DMS 273 treated with DMSO at 0.1 percent for 48 hours (cell line): ENCODE measurements at regions not wholly inside any gene's neighbourhood (a gene's known extent, or its start where the extent isn't known, plus 50 kb on each side); places are given as distances from the start of the nearest gene placed in this dataset.

Experiments
- DNase-seq: peaks from one replicate; lab custom pipeline; 2025; lab: John Stamatoyannopoulos, UW

DNA sequence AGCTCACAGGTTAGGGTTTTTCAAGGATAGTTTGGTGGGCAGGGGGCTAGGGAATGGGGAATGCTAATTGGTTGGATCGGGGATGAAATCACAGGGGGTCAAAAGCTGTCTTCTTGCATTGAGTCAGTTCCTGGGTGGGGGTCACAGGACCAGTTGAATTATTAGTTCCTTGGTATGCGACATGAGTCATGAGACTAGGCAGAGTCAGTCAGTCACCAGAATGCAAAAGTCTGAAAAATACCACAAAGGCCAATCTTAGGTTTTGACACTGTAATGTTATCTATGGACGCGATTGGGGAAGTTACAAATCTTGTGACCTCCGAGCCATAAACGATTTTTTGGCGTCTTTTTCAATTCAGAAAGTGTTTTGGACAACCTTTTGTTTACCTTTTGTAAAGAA is 101.2 kb downstream of the ZNF519 start:
- DNase-seq = no peak

DNA sequence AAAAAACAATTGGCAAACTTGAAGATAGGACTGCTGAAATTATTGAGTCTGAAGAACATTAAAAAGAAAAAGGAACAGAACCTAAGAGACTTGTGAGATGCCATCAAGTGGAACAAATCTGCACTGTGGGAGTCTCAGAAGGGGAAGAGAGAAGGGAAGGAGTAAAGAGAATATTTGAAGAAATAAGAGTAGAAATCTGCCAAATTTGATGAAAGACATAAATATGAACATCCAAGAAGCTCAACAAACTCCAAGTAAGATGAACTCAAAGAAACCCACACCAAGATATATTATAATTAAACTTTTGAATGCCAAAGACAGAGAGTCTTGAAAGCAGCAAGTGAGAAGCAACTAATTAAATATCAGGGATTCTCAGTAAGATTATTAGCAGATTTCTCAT is 102.7 kb downstream of the ZNF519 start:
- no peak for DNase-seq

DNA sequence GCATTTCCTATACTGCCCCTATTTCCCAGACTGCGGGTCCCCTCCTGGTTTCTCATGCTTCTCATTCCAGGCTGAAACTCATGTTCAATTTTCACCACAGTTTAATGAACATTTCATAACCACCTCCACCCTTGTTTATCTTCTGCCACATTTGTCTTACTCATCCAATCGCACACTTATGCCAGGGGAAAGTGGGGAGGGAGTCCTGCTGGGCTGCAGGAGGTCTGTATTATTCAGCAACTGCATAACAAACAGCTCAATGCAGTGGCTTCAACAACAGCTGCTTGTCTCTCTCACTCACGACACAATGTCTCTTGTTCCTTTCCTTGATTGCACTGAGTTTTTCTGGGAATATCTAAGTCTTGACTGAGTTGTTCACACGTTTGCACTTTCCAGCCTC is 106.0 kb downstream of the ZNF519 start:
- no peak for DNase-seq

DNA sequence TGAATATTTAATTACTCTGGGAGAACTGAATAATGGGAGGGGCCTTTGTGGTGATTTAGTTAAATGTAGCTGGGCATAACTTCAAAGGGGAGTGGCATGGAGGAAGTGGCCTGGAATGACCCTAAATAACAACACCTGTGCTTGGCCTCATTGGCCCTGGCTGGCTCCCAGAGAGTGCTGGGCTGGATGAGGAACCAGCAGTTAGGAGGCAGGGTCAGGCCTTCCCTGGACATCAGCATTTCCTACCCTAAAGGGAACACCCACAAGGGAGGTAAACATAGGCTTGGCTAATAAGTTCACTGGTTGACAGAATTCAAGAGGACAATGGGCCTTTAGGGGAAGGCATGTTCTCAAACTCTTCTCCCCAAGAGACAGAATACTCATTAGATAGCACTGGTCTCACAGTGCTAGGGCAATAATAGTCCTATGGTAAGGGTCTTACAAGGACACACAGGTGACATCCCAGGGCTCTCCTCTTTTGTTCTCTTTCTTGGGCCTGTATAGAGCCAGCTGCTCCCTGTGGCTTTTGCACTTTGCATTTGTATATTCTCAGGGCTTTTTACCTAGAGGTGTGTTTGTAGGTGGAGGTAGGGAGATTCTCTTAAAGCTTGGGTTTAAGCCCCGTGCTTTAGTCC is 106.8 kb downstream of the ZNF519 start:
- DNase-seq = no peak

DNA sequence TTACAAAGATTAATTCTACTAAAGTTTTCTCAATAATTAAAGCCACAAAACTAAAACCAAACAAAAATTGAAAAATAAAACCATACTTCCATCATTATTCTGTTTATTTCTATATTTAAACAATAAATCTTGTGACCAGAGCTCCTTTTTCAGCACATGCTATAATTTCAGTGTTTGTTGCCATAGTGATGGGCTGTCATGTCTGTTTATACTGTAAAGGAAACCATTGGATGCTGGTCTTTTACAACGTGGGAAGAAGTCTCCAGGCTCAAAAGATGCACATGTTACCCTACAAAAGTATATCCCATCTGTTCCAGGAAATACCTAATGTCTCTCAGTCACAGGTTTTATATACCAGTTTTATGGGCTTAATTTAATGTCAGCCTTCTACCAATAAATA is 100.1 kb upstream of the MC2R start:
- no peak for DNase-seq

DNA sequence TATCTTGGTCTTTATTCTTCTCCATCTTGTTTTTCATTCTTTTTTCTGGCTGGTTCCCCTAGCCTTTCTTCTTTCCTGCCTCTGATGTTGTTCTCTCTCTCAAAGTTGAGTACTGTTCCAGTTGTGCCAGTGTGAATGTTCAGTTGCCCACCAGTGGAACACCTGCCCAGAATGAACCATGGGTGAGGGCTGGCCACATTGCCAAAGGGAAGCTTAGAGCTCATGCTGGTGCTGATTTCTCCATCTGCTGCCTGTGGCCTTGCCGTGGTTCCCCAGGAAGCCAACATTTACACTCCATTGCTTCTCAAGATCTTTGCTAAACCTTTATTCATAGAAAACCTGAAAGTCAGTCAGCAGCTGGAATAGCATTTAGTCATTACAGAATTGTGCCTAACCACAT is 99.1 kb upstream of the MC2R start:
- no peak for DNase-seq

DNA sequence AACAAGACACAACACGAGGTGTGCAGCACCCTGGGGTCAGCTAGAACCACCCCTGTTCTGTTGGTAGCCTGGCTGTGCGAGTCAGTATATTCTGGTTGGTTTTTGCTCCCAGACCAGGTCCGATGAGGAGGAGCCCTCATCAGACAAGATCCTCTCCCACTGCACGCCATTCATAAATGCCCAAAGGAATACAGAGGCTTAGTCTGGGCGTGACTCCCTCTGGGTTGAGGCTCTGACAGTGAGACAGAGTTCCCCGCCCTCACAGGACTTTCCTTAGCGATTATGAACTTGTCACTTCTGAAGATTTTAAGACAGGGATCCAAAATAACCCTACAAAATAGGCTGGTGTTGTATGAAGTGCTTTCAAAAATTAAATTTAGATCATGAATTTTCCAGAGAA is 85.5 kb upstream of the MC2R start:
- no peak for DNase-seq

DNA sequence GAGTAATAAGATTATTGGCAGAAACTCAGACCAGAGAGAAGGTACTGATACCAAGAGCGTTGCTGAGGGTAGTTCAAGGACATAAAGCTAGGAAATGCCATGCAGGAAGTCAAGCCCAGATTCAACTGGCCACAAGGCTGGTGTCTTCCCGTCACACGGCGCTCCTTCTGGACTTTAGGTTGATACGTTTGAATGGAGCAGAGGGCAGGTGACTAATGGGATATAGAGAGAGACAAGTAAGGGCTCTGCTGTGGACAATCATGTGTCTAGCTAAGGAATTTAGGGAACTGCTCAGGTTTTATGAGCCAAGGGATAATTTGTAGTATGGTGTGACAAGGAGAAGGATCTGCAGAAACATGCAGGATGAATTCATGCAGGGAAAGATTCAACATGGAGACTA is 83.9 kb upstream of the MC2R start:
- no peak for DNase-seq

DNA sequence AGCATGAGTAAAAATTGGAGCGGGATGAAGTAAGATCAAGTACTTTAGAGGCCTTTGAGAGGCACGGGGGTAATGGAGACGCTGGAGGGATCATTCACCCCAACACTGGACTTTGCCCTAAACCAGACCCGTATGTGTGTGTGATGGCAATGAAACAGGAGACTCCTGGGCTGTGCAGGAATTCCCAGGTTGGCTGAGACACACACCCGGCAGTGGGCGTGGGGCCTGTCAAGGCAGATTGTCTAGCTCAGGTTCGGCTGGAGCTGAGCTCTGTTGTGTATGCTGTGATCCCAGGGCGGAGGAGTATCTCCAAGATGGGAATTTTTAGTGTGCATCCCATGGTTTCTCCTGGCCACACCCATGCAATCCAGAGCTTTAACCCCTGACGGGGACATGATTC is 83.2 kb upstream of the MC2R start:
- no peak for DNase-seq

DNA sequence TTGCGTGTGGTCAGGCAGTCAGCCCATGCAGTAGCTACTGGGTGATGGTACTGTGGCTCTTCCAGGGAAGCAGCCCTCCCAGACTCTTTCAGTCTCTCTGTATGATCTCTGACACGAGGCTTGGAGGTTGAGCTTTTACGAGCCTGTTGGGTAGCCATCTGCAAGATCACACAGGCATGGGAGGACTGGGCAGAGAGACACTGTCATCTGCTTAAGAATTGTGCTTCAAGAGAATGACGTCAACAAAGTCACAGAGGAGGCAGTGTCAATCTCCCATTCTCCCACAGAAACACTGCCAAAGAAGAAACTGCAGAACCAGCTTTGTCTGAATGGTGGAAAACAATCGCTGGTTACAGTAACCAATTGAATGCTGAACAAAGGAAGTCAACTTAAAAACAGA is 78.4 kb upstream of the MC2R start:
- DNase-seq = no peak

DNA sequence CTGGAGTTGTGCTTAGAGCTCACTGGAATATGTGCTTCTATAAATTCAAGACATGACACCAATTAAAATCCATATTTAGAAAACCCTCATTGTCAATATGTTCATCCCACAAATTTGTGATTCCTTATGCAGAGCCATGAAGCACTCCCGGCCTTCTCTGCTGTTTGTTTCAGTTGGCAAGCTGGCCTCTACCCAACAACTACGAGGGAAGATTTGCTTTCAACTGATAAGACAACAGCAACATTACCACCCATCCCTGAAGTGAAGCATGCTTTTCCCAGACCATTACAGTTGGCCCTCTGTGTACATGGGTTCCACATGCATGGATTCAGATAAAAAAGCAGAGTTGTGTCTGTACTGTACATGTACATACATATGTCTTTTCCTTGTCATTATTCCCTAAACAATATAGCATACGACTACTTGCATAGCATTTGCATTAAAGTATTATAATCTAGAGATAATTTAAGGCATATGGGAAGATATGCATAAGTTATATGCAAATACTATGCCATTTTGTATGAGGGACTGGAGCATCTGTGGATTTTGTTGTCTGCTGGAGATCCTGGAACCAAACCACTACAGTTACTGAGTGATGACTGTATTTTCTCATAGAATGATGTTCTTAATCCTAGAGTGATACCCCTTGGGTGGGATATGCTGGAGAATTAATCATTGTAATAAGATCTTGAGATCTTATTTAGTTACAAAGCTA is 77.6 kb upstream of the MC2R start:
- DNase-seq = no peak

DNA sequence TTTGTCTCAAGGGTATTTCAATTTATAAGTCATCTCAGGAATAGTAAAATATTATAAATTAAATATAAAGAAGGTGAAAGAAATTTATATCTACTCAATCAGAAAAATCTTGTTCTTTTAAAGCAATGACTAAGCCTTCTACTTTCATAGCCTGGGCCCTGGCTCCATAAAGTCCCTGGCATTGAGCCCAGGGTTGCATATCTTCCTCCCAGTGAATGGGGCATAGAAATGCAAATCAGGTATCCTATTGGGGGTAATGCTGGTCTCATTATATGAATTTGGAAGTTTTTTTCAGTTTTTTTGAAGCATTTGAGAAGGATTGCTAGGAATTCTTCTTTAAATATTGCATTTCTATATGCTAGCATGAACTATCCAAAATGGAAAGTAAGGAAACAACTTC is 73.9 kb upstream of the MC2R start:
- peak; percentile 6 for DNase-seq

DNA sequence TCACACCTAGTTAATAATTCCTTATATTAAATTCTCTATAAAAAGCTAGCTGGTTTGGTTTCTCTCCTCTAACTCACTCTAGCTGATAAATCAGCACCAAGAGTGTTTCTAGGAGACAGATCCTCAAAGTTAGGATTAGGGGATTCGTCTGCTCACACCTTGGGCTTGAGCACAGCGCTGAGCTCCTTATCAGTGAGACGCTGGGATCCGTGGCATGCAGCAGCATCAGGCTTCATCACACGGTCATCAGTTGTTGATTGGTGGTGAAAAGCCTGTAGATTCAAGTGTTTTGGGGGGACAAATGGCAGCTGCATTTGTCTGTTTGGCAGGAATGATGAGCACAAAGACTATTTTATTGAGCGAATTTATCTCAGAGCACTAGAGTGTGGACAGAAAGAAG is 72.6 kb upstream of the MC2R start:
- no peak for DNase-seq

DNA sequence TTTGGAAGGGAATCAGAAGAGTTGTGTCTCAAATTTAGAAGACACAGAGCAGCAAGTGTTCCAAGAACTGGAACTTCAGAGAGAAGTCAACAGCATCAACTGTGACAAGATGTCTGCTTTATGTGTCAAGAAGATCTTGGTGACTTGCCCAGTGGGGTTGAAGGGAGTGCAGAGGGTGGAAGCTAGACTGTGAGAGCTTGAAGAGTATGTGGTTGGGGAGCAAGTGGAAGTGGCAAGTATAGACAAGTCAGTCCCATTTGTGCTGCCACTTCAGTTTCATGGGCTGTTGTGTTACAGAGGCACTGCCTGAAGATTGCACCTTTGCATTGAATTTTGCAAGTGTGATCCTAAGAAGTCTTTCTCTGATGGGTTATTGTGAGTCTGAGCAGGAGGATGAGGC is 68.7 kb upstream of the MC2R start:
- DNase-seq = no peak

DNA sequence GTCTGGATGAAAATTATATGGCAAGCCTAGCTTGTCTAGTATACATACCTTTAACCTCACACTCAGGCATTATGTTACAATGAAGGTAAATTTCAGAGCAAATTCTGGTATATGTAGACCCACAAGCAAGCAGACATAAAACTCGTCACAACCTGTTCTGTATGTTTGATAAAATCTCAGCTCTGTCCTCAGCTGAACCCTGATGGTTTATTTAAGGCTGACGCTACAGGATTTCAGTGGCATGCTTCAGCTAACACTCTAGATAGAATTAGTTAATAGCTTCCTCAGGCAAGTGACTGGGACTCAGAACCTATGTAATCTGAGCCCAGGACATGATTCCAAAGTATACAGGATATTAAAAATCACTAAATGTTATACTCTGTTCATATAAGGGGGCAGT is 68.2 kb upstream of the MC2R start:
- no peak for DNase-seq

DNA sequence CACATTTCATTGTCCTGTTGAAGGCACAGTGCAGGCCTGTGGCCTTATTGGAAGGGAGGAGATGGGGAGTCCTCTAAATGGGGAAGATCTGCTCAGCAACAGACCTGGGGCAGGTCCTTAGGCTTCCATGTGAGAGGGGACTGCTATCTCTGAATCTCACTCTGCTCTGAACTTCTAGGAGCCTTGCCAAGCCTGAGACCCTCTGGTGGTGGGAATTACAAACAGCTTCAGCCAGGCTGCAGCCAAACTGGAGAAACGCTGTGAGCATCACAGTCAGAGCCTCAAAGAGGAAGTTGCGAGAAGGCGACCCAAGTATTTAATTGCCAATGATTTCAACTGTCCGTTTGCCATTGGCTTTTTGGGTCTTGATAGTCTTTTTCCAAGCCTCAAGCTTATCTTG is 66.8 kb upstream of the MC2R start:
- peak; percentile 37 for DNase-seq

DNA sequence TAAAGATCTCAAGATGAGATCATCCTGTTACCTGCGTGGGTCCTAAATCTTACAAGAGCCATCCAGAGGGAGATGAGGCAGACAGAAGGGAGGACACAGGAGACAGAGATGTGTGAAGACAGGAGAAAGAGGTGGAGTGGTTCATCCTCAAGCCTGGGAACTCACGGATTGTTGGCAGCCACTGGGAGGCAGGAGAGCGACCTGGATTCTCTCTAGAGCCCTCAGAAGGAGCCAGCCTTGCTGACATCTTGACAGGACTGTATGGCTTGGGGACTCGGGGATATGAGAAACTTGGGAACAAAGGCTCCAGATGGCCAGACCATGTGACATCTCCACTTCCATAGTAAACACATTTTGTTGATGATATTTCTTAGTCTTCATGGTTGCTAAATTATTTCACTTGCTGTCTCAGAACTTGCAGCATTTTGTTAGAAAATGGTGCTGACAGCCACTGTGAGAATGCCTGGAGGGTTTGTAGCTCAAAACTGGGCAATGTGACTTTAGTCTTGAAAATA is 57.8 kb upstream of the MC2R start:
- DNase-seq = no peak
